PC-3 (cell line): ENCODE measurements at regions not wholly inside any gene's neighbourhood (a gene's known extent, or its start where the extent isn't known, plus 50 kb on each side); places are given as distances from the start of the nearest gene placed in this dataset.

ENCODE experiments used
- CTCF ChIP-seq: fragments of 300-600 bp; sonication (generic); conservative IDR thresholded peaks from 2 replicates; pipeline ENCODE4 v1.5.1; 2017; ENCODE audit warnings: antibody characterized with exemption, low read depth, mild to moderate bottlenecking, low read length
- EZH2 ChIP-seq: fragments of 300-600 bp; sonication (generic); IDR thresholded peaks from one replicate; pipeline ENCODE4 v1.6.1; 2017; ENCODE audit warnings: antibody characterized with exemption, mild to moderate bottlenecking, low read length; ENCODE audit not compliant: unreplicated experiment
- EZH2phosphoT487 ChIP-seq: fragments of 300-600 bp; sonication (generic); IDR thresholded peaks from 2 replicates; pipeline ENCODE4 v1.6.1; 2018; ENCODE audit warnings: mild to moderate bottlenecking, antibody characterized with exemption, low read length, borderline replicate concordance

GRCh38 chr18:77557046-77557587 lies 307.5 kb downstream of the GALR1 start:
- TF ChIP-seq EZH2phosphoT487 (no peak), EZH2 (no peak), CTCF (no peak)
